IMR-90 (cell line): ENCODE measurements at regions not wholly inside any gene's neighbourhood (a gene's known extent, or its start where the extent isn't known, plus 50 kb on each side); places are given as distances from the start of the nearest gene placed in this dataset.

Source experiments
- ATAC-seq: fragments of 200-7000 bp; cut with Tn5 transposase; 2 replicates; pipeline ENCODE4 v1.9.1; 2020; ENCODE audit warnings: low read depth, mild to moderate bottlenecking, moderate library complexity
- BruUV-seq: library from RNA; stranded (reverse); fragments of 400-500 nt; replicated peaks from 2 replicates; lab custom pipeline; 2021; lab: Mats Ljungman, UMichigan
- CTCF ChIA-PET: fragments of 300-600 bp; formaldehyde crosslinking; extraction: SDS; loops from one replicate; lab custom pipeline; 2021; ENCODE audit warnings: antibody characterized with exemption; lab: Yijun Ruan, JAX
- POLR2A ChIA-PET: fragments of 300-600 bp; sonication (Branson Sonifier 250); formaldehyde crosslinking; loops from one replicate; lab custom pipeline; 2022; ENCODE audit warnings: antibody characterized with exemption; ENCODE audit not compliant: unreplicated experiment; lab: Charles Lee
- DNase-seq: peaks from one replicate; pipeline ENCODE4 v3.0.0; 2013
- H2AFZ ChIP-seq: replicated peaks from 2 replicates; pipeline ENCODE3; 2013; ENCODE audit warnings: low read length, mild to moderate bottlenecking; ENCODE audit not compliant: poor library complexity
- H2AK5ac ChIP-seq: 2 replicates; pipeline ENCODE4 v1.6.1; 2013; ENCODE audit warnings: low read depth, low read length, inconsistent platforms
- H2AK9ac ChIP-seq: replicated peaks from 2 replicates; pipeline ENCODE3; 2013; ENCODE audit warnings: mild to moderate bottlenecking, low read depth, low read length, moderate library complexity; ENCODE audit not compliant: poor library complexity
- H2BK120ac ChIP-seq: 2 replicates; pipeline ENCODE4 v1.6.1; 2013; ENCODE audit warnings: low read depth, low read length, inconsistent platforms
- H2BK15ac ChIP-seq: 3 replicates; pipeline ENCODE4 v1.6.1; 2013; ENCODE audit warnings: low read depth, low read length, inconsistent platforms
- H2BK20ac ChIP-seq: 2 replicates; pipeline ENCODE4 v1.6.1; 2013; ENCODE audit warnings: low read depth, mild to moderate bottlenecking, inconsistent platforms, low read length, moderate library complexity
- H2BK5ac ChIP-seq: 2 replicates; pipeline ENCODE4 v1.6.1; 2013; ENCODE audit warnings: mild to moderate bottlenecking, low read depth, low read length, inconsistent platforms; ENCODE audit not compliant: poor library complexity, severe bottlenecking
- H3K14ac ChIP-seq: replicated peaks from 2 replicates; pipeline ENCODE4 v1.6.1; 2013; ENCODE audit warnings: low read depth, low read length, inconsistent platforms
- H3K18ac ChIP-seq: 2 replicates; pipeline ENCODE4 v1.6.1; 2013; ENCODE audit warnings: low read depth, low read length, control low read depth
- H3K23ac ChIP-seq: 2 replicates; pipeline ENCODE4 v1.6.1; 2013; ENCODE audit warnings: low read depth, low read length, inconsistent platforms
- H3K27ac ChIP-seq: 2 replicates; pipeline ENCODE4 v1.5.1; 2013; ENCODE audit warnings: mild to moderate bottlenecking, control low read depth, low read length; ENCODE audit not compliant: insufficient read depth
- H3K27me3 ChIP-seq: 2 replicates; pipeline ENCODE4 v1.6.1; 2013; ENCODE audit warnings: low read length; ENCODE audit not compliant: control insufficient read depth, insufficient read depth
- H3K36me3 ChIP-seq: 2 replicates; pipeline ENCODE4 v1.6.1; 2013; ENCODE audit warnings: low read length, mixed read lengths; ENCODE audit not compliant: control insufficient read depth, insufficient read depth
- H3K4ac ChIP-seq: 2 replicates; pipeline ENCODE4 v1.6.1; 2013; ENCODE audit warnings: low read depth, low read length, inconsistent platforms
- H3K4me1 ChIP-seq: 2 replicates; pipeline ENCODE4 v1.6.1; 2013; ENCODE audit warnings: low read length, mixed read lengths; ENCODE audit not compliant: control insufficient read depth, insufficient read depth
- H3K4me2 ChIP-seq: 2 replicates; pipeline ENCODE4 v1.6.1; 2013; ENCODE audit warnings: low read depth, mild to moderate bottlenecking, control low read depth, low read length, moderate library complexity
- H3K4me3 ChIP-seq: 2 replicates; pipeline ENCODE4 v1.5.1; 2013; ENCODE audit warnings: low read depth, mild to moderate bottlenecking, control low read depth, low read length, moderate library complexity; ENCODE audit not compliant: insufficient read depth
- H3K56ac ChIP-seq: 2 replicates; pipeline ENCODE4 v1.6.1; 2013; ENCODE audit warnings: low read length, inconsistent platforms; ENCODE audit not compliant: insufficient read depth; ENCODE audit errors: extremely low read depth
- H3K79me1 ChIP-seq, 2 experiments: 2 replicates each; pipeline ENCODE4 v1.6.1; 2013; ENCODE audit warnings: low read length in 2 of 2, inconsistent platforms in 1 of 2, low read depth in 1 of 2
- H3K9ac ChIP-seq: 2 replicates; pipeline ENCODE4 v1.6.1; 2013; ENCODE audit warnings: low read depth, low read length, control low read depth
- H3K9me1 ChIP-seq: 2 replicates; pipeline ENCODE4 v1.6.1; 2013; ENCODE audit warnings: low read length, inconsistent platforms; ENCODE audit not compliant: insufficient read depth
- H3K9me3 ChIP-seq: 2 replicates; pipeline ENCODE4 v1.6.1; 2013; ENCODE audit warnings: low read length; ENCODE audit not compliant: control insufficient read depth, insufficient read depth
- H4K20me1 ChIP-seq: 2 replicates; pipeline ENCODE4 v1.6.1; 2013; ENCODE audit warnings: low read length, inconsistent platforms; ENCODE audit not compliant: insufficient read depth
- H4K5ac ChIP-seq: 2 replicates; pipeline ENCODE4 v1.6.1; 2013; ENCODE audit warnings: mild to moderate bottlenecking, low read depth, low read length, control low read depth
- H4K8ac ChIP-seq, 2 experiments: 2 replicates each; pipeline ENCODE4 v1.6.1; 2013; ENCODE audit warnings: low read depth in 2 of 2, low read length in 2 of 2, control low read depth in 1 of 2, inconsistent platforms in 1 of 2
- H4K91ac ChIP-seq: 2 replicates; pipeline ENCODE4 v1.6.1; 2013; ENCODE audit warnings: low read depth, low read length, inconsistent platforms; ENCODE audit not compliant: insufficient read depth
- BHLHE40 ChIP-seq: fragments of 150-350 bp; IDR thresholded peaks from 2 replicates; pipeline ENCODE4 v1.6.1; 2016; ENCODE audit warnings: mild to moderate bottlenecking, low read depth, low read length
- CEBPB ChIP-seq: IDR thresholded peaks from 2 replicates; pipeline ENCODE4 v1.6.1; 2012; ENCODE audit warnings: low read depth, low read length, improper control_type of control experiment
- CHD1 ChIP-seq: IDR thresholded peaks from 2 replicates; pipeline ENCODE4 v1.6.1; 2012; ENCODE audit warnings: low read depth, low read length, improper control_type of control experiment
- FOS ChIP-seq: fragments of 150-350 bp; IDR thresholded peaks from 2 replicates; pipeline ENCODE4 v1.6.1; 2016; ENCODE audit warnings: low read depth, low read length
- MAFK ChIP-seq: IDR thresholded peaks from 2 replicates; pipeline ENCODE4 v1.6.1; 2012; ENCODE audit warnings: low read depth, low read length, improper control_type of control experiment
- MAZ ChIP-seq: IDR thresholded peaks from 2 replicates; pipeline ENCODE4 v1.6.1; 2012; ENCODE audit warnings: low read depth, mild to moderate bottlenecking, low read length, improper control_type of control experiment, moderate library complexity, borderline replicate concordance
- MXI1 ChIP-seq: IDR thresholded peaks from 2 replicates; pipeline ENCODE4 v1.6.1; 2012; ENCODE audit warnings: low read depth, mild to moderate bottlenecking, low read length, moderate library complexity, borderline replicate concordance
- NFE2L2 ChIP-seq: fragments of 150-350 bp; IDR thresholded peaks from 2 replicates; pipeline ENCODE4 v1.6.1; 2016; ENCODE audit warnings: low read depth, mild to moderate bottlenecking, low read length
- POLR2A ChIP-seq: IDR thresholded peaks from 2 replicates; pipeline ENCODE4 v1.6.1; 2012; ENCODE audit warnings: mild to moderate bottlenecking, low read depth, low read length
- RCOR1 ChIP-seq: IDR thresholded peaks from 2 replicates; pipeline ENCODE4 v1.6.1; 2012; ENCODE audit warnings: mild to moderate bottlenecking, low read length, improper control_type of control experiment; ENCODE audit not compliant: insufficient replicate concordance
- WGBS, 2 experiments: methylation state at CpG; one replicate each; pipeline versions ENCODE4 v1.1.5 to v1.1.7; 2013; ENCODE audit warnings: missing lambda C conversion rate in 2 of 2; ENCODE audit not compliant: insufficient read length in 1 of 2; ENCODE audit errors: extremely low coverage in 2 of 2; 5-methylcytosine and 5-hydroxymethylcytosine counted together
- dilution Hi-C: fragments of 300-500 bp; cut with HindIII; formaldehyde crosslinking; loops from one replicate; pipeline ENCODE4 v1.14.3; 2018; ENCODE audit warnings: low sequenced_read_pairs; ENCODE audit not compliant: unreplicated experiment
- in situ Hi-C: fragments of 300-500 bp; cut with MboI; formaldehyde crosslinking; loops from 3 replicates; pipeline ENCODE4 v1.14.3; 2019; ENCODE audit warnings: low sequenced_read_pairs, inconsistent platforms, mixed read lengths
- intact Hi-C: fragments of 100-400 bp; cut with micrococcal nuclease; formaldehyde crosslinking; loops from 2 replicates; pipeline ENCODE4 v1.10.0; 2022
- TF ChIP-seq, protein P1 (sequence below): fragments of 150-350 bp; IDR thresholded peaks from 2 replicates; pipeline ENCODE4 v1.6.1; 2017; ENCODE audit warnings: mild to moderate bottlenecking, antibody characterized with exemption, low read length, low read depth
- TF ChIP-seq, protein P2 (sequence below): fragments of 150-350 bp; IDR thresholded peaks from 2 replicates; pipeline ENCODE4 v1.6.1; 2016; ENCODE audit warnings: low read depth, mild to moderate bottlenecking, low read length, moderate library complexity, borderline replicate concordance

DNA sequence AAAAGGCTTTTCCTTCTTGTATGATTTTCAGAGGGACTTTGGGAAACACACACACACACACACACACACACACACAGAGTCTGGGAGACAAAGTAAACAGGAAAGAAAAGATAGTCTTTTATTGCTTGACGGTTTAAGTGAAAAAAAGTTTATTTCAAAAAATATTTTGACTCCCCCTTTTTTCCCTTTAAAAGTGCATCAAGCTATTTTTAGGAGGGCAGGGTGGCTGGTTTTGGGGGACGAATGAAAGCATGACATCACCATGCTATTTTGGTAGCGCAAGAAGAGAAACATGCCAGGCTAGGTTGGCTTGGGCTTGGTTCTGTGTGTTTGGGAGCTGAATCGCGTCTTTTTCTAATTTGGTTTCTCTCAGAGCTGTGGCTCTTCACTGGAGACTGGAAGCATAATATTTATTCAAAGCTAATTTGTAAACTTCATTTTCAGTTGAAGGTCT, 129.2 kb downstream of the BAMBI start:
- H3K4me3 ChIP-seq = no peak overlapping the region
- no peak overlapping the region for H3K4ac ChIP-seq
- H3K9me1 ChIP-seq = peaks cover 2% of the 10 kb centered on the region; the same call in 1 of the 2 replicates
- no peaks in the 10 kb centered on the region for H3K9me3 ChIP-seq
- dilution Hi-C loops (no loop called here), in situ Hi-C loops (no loop called here), intact Hi-C loops (no loop called here)
- WGBS, 2 experiments = no CpG with 5 or more reads among the region's 5 CpGs
- H3K23ac ChIP-seq = no peak overlapping the region
- H3K79me1 ChIP-seq = no peaks in the 10 kb centered on the region
- H3K9ac ChIP-seq = no peak overlapping the region
- H2BK120ac ChIP-seq = 0 out of 2 replicates have a peak overlapping the region, but pooled peaks have one; percentile 17
- H3K4me1 ChIP-seq = peaks cover 25% of the 10 kb centered on the region
- ChIA-PET CTCF (interaction anchor here (0.8 kb wide), 1 partner anchor 21 kb away, joined by 3 read pairs; no protein-coding TSS in a partner anchor), POLR2A (no interaction called here)
- H4K8ac ChIP-seq = no peak overlapping the region; a peak in 1 of 4 replicates
- H4K5ac ChIP-seq = peak overlapping the region; percentile 21; the same call in 1 of the 2 replicates
- ATAC-seq (peak; percentile 10; the same call in 1 of the 2 replicates), DNase-seq (no peak)
- peak overlapping the region; percentile 40 for H3K4me2 ChIP-seq
- no peak overlapping the region for H2AK9ac ChIP-seq
- BruUV-seq = no TSS peak
- peak overlapping the region; percentile 66; the same call in 1 of the 2 replicates for H3K27ac ChIP-seq
- H2AK5ac ChIP-seq = no peak overlapping the region; the same call in 1 of the 2 replicates
- no peaks in the 10 kb centered on the region for H4K20me1 ChIP-seq
- H3K36me3 ChIP-seq = no peaks in the 10 kb centered on the region
- H2BK20ac ChIP-seq = 0 out of 2 replicates have a peak overlapping the region, but pooled peaks have one; percentile 22
- no peak overlapping the region for H4K91ac ChIP-seq
- H3K18ac ChIP-seq = no peak overlapping the region
- no peak overlapping the region; the same call in 2 of the 3 replicates for H2BK15ac ChIP-seq
- no peak overlapping the region for H2AFZ ChIP-seq
- no peak overlapping the region for H3K14ac ChIP-seq
- no peak for TF ChIP-seq CEBPB
- TF ChIP-seq, protein P1, sequence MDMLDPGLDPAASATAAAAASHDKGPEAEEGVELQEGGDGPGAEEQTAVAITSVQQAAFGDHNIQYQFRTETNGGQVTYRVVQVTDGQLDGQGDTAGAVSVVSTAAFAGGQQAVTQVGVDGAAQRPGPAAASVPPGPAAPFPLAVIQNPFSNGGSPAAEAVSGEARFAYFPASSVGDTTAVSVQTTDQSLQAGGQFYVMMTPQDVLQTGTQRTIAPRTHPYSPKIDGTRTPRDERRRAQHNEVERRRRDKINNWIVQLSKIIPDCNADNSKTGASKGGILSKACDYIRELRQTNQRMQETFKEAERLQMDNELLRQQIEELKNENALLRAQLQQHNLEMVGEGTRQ = no peak
- TF ChIP-seq BHLHE40 = no peak
- no peak for TF ChIP-seq RCOR1
- TF ChIP-seq NFE2L2 = no peak
- no peak for TF ChIP-seq MAZ
- no peak for TF ChIP-seq MAFK
- no peak for TF ChIP-seq MXI1
- no peak for TF ChIP-seq POLR2A
- TF ChIP-seq FOS = no peak
- TF ChIP-seq CHD1 = no peak
- TF ChIP-seq, protein P2, sequence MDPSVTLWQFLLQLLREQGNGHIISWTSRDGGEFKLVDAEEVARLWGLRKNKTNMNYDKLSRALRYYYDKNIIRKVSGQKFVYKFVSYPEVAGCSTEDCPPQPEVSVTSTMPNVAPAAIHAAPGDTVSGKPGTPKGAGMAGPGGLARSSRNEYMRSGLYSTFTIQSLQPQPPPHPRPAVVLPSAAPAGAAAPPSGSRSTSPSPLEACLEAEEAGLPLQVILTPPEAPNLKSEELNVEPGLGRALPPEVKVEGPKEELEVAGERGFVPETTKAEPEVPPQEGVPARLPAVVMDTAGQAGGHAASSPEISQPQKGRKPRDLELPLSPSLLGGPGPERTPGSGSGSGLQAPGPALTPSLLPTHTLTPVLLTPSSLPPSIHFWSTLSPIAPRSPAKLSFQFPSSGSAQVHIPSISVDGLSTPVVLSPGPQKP = no peak
- H3K27me3 ChIP-seq = no peaks in the 10 kb centered on the region
- no peak overlapping the region for H2BK5ac ChIP-seq
- no peak overlapping the region for H3K56ac ChIP-seq
